Mucosa of descending colon (tissue), 3 donors: ENCODE measurements at regions not wholly inside any gene's neighbourhood (a gene's known extent, or its start where the extent isn't known, plus 50 kb on each side); places are given as distances from the start of the nearest gene placed in this dataset.

Source experiments
- ATAC-seq: fragments of 200-7000 bp; cut with Tn5 transposase; one replicate; pipeline ENCODE4 v1.9.1; 2020; ENCODE audit warnings: mild to moderate bottlenecking, moderate library complexity
- DNase-seq, 3 donors: peaks; one replicate each; pipeline ENCODE4 v3.0.0-alpha.2; 2020
- H3K36me3 ChIP-seq: fragments of 200-600 bp; one replicate; pipeline ENCODE4 v1.8.0; 2021; ENCODE audit warnings: low read depth, mild to moderate bottlenecking
- H3K4me1 ChIP-seq: fragments of 200-600 bp; one replicate; pipeline ENCODE4 v1.8.0; 2021; ENCODE audit warnings: low read depth, mild to moderate bottlenecking
- H3K4me3 ChIP-seq: fragments of 200-600 bp; one replicate; pipeline ENCODE4 v1.8.0; 2021; ENCODE audit warnings: mild to moderate bottlenecking
- H3K9me3 ChIP-seq: fragments of 200-600 bp; one replicate; pipeline ENCODE4 v1.8.0; 2021; ENCODE audit warnings: mild to moderate bottlenecking
- intact Hi-C, 2 donors: fragments of 100-400 bp; cut with DNase I in 1 of 2; cut with micrococcal nuclease in 1 of 2; formaldehyde crosslinking; loops; one replicate each; pipeline versions ENCODE4 v1.11.0 to v1.11.1; 2022; cut with DNase I, micrococcal nuclease
- TF ChIP-seq, protein P1 (sequence below): fragments of 200-600 bp; IDR thresholded peaks from one replicate; pipeline ENCODE4 v1.8.0; 2022; ENCODE audit warnings: antibody characterized with exemption, mild to moderate bottlenecking
- donor health status: DM: no; HTN: no; CAD: no; lungs with moderate emphysema.
- donor health status: DM: no; HTN: no; CAD: no.
- donor health status: DM: no; HTN: yes; CAD: no.

- Histone ChIP-seq H3K4me1 (no peaks in the 10 kb centered on the region), H3K36me3 (no peaks in the 10 kb centered on the region), H3K4me3 (no peak overlapping the region), H3K9me3 (no peaks in the 10 kb centered on the region)
- DNase-seq (no peak), ATAC-seq (no peak)
- TF ChIP-seq, protein P1, sequence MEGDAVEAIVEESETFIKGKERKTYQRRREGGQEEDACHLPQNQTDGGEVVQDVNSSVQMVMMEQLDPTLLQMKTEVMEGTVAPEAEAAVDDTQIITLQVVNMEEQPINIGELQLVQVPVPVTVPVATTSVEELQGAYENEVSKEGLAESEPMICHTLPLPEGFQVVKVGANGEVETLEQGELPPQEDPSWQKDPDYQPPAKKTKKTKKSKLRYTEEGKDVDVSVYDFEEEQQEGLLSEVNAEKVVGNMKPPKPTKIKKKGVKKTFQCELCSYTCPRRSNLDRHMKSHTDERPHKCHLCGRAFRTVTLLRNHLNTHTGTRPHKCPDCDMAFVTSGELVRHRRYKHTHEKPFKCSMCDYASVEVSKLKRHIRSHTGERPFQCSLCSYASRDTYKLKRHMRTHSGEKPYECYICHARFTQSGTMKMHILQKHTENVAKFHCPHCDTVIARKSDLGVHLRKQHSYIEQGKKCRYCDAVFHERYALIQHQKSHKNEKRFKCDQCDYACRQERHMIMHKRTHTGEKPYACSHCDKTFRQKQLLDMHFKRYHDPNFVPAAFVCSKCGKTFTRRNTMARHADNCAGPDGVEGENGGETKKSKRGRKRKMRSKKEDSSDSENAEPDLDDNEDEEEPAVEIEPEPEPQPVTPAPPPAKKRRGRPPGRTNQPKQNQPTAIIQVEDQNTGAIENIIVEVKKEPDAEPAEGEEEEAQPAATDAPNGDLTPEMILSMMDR = no peak
- intact Hi-C loops = no loop called here
These were observed 145.2 kb upstream of the TMEM108 start for GRCh38 chr3:132892956-132893355.

DNA sequence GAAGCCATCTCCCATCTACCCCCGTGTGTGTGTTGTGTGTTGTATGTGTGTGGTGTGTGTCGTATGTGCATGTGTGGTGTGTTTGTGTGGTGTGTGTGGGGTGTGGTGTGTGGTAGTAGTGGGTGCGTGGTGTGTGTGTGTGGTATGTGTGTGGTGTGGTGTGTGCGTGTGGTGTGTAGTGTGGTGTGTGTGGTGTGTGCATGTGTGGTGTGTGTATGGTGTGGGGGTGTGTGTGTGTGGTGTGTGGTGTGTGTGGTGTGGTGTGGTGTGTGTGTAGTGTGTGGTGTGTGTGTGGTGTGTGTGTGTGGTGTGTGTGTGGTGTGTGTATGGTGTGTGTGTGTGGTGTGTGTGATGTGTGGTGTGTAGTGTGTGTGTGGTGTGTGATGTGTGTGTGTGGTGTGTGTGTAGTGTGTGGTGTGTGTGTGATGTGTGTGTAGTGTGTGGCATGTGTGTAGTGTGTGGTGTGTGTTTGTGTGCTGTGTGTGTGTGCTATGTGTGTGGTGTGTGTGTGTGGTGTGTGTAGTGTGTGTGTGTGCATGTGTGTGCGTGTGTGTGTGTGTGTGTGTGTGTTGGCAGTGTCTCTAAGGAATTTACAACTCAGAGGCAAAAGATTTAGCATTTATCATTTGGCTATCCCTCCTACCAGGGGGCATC is 156.3 kb upstream of the TMEM108 start:
- ATAC-seq (no peak), DNase-seq (no peak)
- H3K9me3 ChIP-seq = no peaks in the 10 kb centered on the region
- intact Hi-C loops = no loop called here
- TF ChIP-seq, protein P1 = no peak
- H3K4me1 ChIP-seq = no peaks in the 10 kb centered on the region
- H3K4me3 ChIP-seq = no peak overlapping the region
- no peaks in the 10 kb centered on the region for H3K36me3 ChIP-seq

DNA sequence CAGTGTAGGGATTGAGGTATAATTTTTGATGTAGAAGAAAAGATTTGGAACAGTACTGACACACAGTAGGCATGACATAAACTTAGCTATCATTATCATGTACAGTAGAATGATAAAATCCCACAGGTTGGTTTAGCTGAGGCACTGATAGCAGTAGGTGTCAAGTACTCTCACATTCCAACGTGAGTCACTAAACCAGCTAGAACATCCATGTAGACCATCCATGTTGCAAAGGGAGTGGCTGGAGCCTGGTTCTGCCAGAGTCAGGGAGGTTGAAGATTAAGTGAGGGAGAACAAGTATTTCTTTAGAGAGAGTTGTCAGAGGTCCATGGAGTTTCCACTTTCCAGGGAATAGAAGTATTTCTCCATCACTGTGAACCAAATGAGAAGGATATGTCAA is 157.2 kb upstream of the TMEM108 start:
- TF ChIP-seq, protein P1 = no peak
- ATAC-seq (no peak), DNase-seq (no peak)
- H3K36me3 ChIP-seq = no peaks in the 10 kb centered on the region
- intact Hi-C loops = no loop called here
- H3K4me3 ChIP-seq = no peak overlapping the region
- H3K9me3 ChIP-seq = no peaks in the 10 kb centered on the region
- H3K4me1 ChIP-seq = no peaks in the 10 kb centered on the region

GRCh38 chr3:132879656-132880055 is 157.4 kb upstream of the NPHP3 start:
- Histone ChIP-seq H3K4me3 (no peak overlapping the region), H3K36me3 (no peaks in the 10 kb centered on the region), H3K4me1 (no peaks in the 10 kb centered on the region), H3K9me3 (no peaks in the 10 kb centered on the region)
- TF ChIP-seq, protein P1 = no peak
- intact Hi-C loops = no loop called here
- DNase-seq (no peak), ATAC-seq (no peak)

- DNase-seq (no peak), ATAC-seq (no peak)
- no peaks in the 10 kb centered on the region for H3K36me3 ChIP-seq
- H3K4me1 ChIP-seq = no peaks in the 10 kb centered on the region
- intact Hi-C loops = no loop called here
- no peak overlapping the region for H3K4me3 ChIP-seq
- TF ChIP-seq, protein P1 = no peak
- H3K9me3 ChIP-seq = no peaks in the 10 kb centered on the region
These were observed 152.5 kb upstream of the NPHP3 start for GRCh38 chr3:132874701-132875100.

DNA sequence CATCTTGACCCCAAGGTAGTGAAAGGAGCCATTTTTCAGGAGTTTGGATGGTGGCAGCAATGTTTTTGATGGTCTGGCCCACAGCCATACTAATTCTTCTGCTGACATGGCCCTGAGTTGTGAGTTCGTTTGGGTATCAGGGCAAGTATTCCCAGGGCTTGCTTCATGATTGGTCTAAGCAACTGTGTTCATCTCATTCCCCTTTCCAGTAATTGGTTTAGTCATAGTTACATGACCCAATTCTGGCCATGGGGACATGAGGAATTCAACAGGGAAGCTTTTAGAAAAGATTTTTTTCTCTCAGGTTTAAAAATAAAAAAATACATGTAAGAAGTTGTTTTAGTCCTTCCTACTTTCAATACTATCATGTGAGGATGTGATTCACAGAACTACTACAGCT is 150.5 kb upstream of the NPHP3 start:
- DNase-seq (no peak), ATAC-seq (no peak)
- H3K4me3 ChIP-seq = no peak overlapping the region
- no peaks in the 10 kb centered on the region for H3K9me3 ChIP-seq
- no peaks in the 10 kb centered on the region for H3K4me1 ChIP-seq
- intact Hi-C loops = no loop called here
- H3K36me3 ChIP-seq = no peaks in the 10 kb centered on the region
- TF ChIP-seq, protein P1 = no peak
